Naive thymus-derived CD8-positive, alpha-beta T cell (primary cell): ENCODE measurements at regions not wholly inside any gene's neighbourhood (a gene's known extent, or its start where the extent isn't known, plus 50 kb on each side); places are given as distances from the start of the nearest gene placed in this dataset.
"Not testable (repeated sequence)": the region's sequence is repeated elsewhere in the genome, so short reads cannot be mapped to it uniquely, and the experiment has no call there.

Source experiments
- ATAC-seq, 2 donors: fragments of 150-1000 bp; cut with Tn5 transposase in 1 of 2; sonication (Bioruptor Pico), chemical (Tn5 transposase) in 1 of 2; 1 replicate in 1 of 2; 2 replicates in 1 of 2; pipeline ENCODE4 v1.10.0; 2021; ENCODE audit warnings: mild to moderate bottlenecking in 2 of 2, moderate library complexity in 2 of 2
- POLR2A ChIA-PET: fragments of 350-600 bp; sonication (Branson Sonifier 250); formaldehyde crosslinking; loops from one replicate; lab custom pipeline; 2021; ENCODE audit warnings: antibody characterized with exemption; lab: Charles Lee
- DNase-seq, 10 donors: peaks; one replicate each; pipeline versions ENCODE4 v3.0.0 to v3.0.0-alpha.2; 2020 to 2022
- H3K27ac Mint-ChIP-seq, 10 donors: one replicate each; pipeline ENCODE4 v1.8.0; 2020 to 2022; ENCODE audit warnings: mild to moderate bottlenecking in 10 of 10, mixed read lengths in 10 of 10, moderate library complexity in 4 of 10, inconsistent platforms in 1 of 10
- H3K27me3 Mint-ChIP-seq, 5 donors: one replicate each; pipeline ENCODE4 v1.8.0; 2021 to 2022; ENCODE audit warnings: mixed read lengths in 5 of 5
- H3K36me3 Mint-ChIP-seq, 3 donors: one replicate each; pipeline ENCODE4 v1.8.0; 2020 to 2022; ENCODE audit warnings: mixed read lengths in 3 of 3, mild to moderate bottlenecking in 2 of 3, inconsistent platforms in 1 of 3
- H3K4me1 Mint-ChIP-seq, 4 donors: one replicate each; pipeline ENCODE4 v1.8.0; 2021 to 2022; ENCODE audit warnings: mixed read lengths in 4 of 4
- H3K4me3 Mint-ChIP-seq, 10 donors: one replicate each; pipeline ENCODE4 v1.8.0; 2020 to 2022; ENCODE audit warnings: mild to moderate bottlenecking in 10 of 10, mixed read lengths in 10 of 10, moderate library complexity in 6 of 10, inconsistent platforms in 1 of 10
- H3K9me3 Mint-ChIP-seq, 9 donors: one replicate each; pipeline ENCODE4 v1.8.0; 2020 to 2022; ENCODE audit warnings: mixed read lengths in 9 of 9, mild to moderate bottlenecking in 3 of 9, inconsistent platforms in 1 of 9, moderate library complexity in 1 of 9

DNA sequence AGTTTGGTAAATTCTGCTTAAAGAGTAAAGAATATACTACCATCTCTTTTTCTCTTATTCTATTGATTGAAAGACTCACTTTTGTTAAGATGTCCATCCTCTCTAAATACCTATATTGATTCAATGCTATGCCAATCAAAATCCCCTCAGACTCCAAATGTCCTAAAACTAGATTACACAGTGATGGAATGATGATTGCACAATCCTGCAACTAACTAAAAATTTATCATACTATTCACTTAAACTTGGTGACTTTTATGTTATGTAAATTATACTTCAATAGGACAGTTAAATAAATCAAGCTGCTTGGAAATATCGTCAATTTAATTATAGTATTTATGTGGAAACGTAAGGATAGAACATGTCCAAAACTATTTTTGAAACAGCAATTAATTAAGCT, 2765.1 kb upstream of the PCDH20 start:
- no peaks in the 10 kb centered on the region for H3K36me3 Mint-ChIP-seq
- H3K4me1 Mint-ChIP-seq = no peaks in the 10 kb centered on the region
- H3K27me3 Mint-ChIP-seq = no peaks in the 10 kb centered on the region
- peaks cover 2 to 33% (median 10%) of the 10 kb centered on the region in 9 donors for H3K9me3 Mint-ChIP-seq
- H3K27ac Mint-ChIP-seq = no peak overlapping the region
- POLR2A ChIA-PET = no interaction called here
- no peak for DNase-seq
- ATAC-seq = no peak
- no peak overlapping the region for H3K4me3 Mint-ChIP-seq

DNA sequence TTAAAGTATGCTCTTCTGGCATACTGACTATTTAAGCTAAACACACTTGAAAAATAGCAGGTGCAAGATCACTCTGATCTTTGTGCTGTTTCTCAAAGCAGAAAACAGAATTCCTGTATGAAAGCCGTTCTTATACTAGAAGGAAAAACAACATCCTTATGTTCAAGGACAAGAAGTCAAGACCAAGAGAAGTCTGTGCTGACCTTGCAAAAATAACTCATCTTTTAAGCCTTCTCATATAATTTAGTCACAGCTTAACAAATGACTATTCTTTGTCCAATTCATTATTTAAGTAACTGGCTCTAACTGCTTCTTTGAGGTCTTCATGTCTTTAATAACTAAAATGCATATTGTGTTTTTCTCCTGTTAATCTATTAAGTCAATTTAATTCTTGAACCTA, 2750.2 kb upstream of the PCDH20 start:
- peaks cover 0 to 15% (median 7%) of the 10 kb centered on the region in 9 donors for H3K9me3 Mint-ChIP-seq
- no peaks in the 10 kb centered on the region for H3K4me1 Mint-ChIP-seq
- no peak overlapping the region for H3K4me3 Mint-ChIP-seq
- no peak overlapping the region for H3K27ac Mint-ChIP-seq
- DNase-seq (no peak), ATAC-seq (no peak)
- no peaks in the 10 kb centered on the region for H3K27me3 Mint-ChIP-seq
- no peaks in the 10 kb centered on the region for H3K36me3 Mint-ChIP-seq
- POLR2A ChIA-PET = no interaction called here

- POLR2A ChIA-PET = no interaction called here
These were observed 2748.8 kb upstream of the PCDH20 start for GRCh38 chr13:64164435-64164834.

GRCh38 chr13:64160479-64160878, 2744.8 kb upstream of the PCDH20 start:
- Mint-ChIP-seq H3K9me3 (peaks cover 0 to 15% (median 7%) of the 10 kb centered on the region in 9 donors), H3K27ac (no peak overlapping the region), H3K27me3 (no peaks in the 10 kb centered on the region), H3K4me3 (no peak overlapping the region), H3K4me1 (no peaks in the 10 kb centered on the region), H3K36me3 (no peaks in the 10 kb centered on the region)
- DNase-seq = no peak
- no peak for ATAC-seq
- POLR2A ChIA-PET = no interaction called here

More at GRCh38 chr13:64164435-64164834, 2748.8 kb upstream of the PCDH20 start:
- Mint-ChIP-seq H3K4me1 (no peaks in the 10 kb centered on the region), H3K27me3 (no peaks in the 10 kb centered on the region), H3K9me3 (peaks cover 0 to 18% (median 7%) of the 10 kb centered on the region in 9 donors), H3K27ac (no peak overlapping the region), H3K4me3 (no peak overlapping the region), H3K36me3 (no peaks in the 10 kb centered on the region)
- ATAC-seq (no peak), DNase-seq (peak in 1 of 10 donors; percentile 58)

DNA sequence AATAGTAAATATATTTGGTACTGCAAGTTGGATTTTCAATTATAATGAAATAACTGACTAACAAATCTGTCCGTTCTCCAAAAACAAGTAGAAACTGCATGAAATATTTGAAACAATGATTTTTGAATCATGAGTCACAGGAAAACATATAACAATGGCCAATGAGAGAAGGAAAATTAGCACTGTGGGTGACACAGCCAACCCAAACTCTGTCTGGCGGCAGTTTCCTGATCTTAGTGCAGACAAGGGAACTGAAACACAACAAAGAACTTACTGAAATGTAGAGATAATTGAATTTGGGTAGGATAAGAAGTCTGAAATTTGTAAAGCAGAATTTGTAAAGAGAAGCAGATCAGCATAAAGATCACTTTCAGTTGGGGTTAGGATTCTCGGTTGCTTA, 2743.3 kb upstream of the PCDH20 start:
- H3K9me3 Mint-ChIP-seq = peaks cover 0 to 15% (median 4%) of the 10 kb centered on the region in 9 donors
- H3K4me3 Mint-ChIP-seq = no peak overlapping the region
- H3K27ac Mint-ChIP-seq = no peak overlapping the region
- no peaks in the 10 kb centered on the region for H3K4me1 Mint-ChIP-seq
- H3K27me3 Mint-ChIP-seq = no peaks in the 10 kb centered on the region
- no peak for ATAC-seq
- no peak for DNase-seq
- no peaks in the 10 kb centered on the region for H3K36me3 Mint-ChIP-seq
- POLR2A ChIA-PET = no interaction called here

- H3K4me1 Mint-ChIP-seq = no peaks in the 10 kb centered on the region
- no peaks in the 10 kb centered on the region for H3K27me3 Mint-ChIP-seq
- no peak overlapping the region for H3K4me3 Mint-ChIP-seq
- DNase-seq (no peak), ATAC-seq (no peak)
- no peak overlapping the region for H3K27ac Mint-ChIP-seq
- H3K36me3 Mint-ChIP-seq = no peaks in the 10 kb centered on the region
- POLR2A ChIA-PET = no interaction called here
- peaks cover 0 to 18% (median 4%) of the 10 kb centered on the region in 9 donors for H3K9me3 Mint-ChIP-seq
These were observed 2738.9 kb upstream of the PCDH20 start for GRCh38 chr13:64154514-64154913.

- ATAC-seq (no peak), DNase-seq (no peak)
- H3K27ac Mint-ChIP-seq = no peak overlapping the region
- H3K9me3 Mint-ChIP-seq = peaks cover 0 to 24% (median 11%) of the 10 kb centered on the region in 9 donors
- no peaks in the 10 kb centered on the region for H3K4me1 Mint-ChIP-seq
- no peaks in the 10 kb centered on the region for H3K36me3 Mint-ChIP-seq
- no peaks in the 10 kb centered on the region for H3K27me3 Mint-ChIP-seq
- H3K4me3 Mint-ChIP-seq = no peak overlapping the region
- POLR2A ChIA-PET = no interaction called here
These were observed 2715.0 kb upstream of the PCDH20 start for GRCh38 chr13:64130600-64130999.

GRCh38 chr13:64130171-64130570, 2714.5 kb upstream of the PCDH20 start:
- Mint-ChIP-seq H3K4me3 (no peak overlapping the region), H3K27me3 (no peaks in the 10 kb centered on the region), H3K4me1 (no peaks in the 10 kb centered on the region), H3K27ac (no peak overlapping the region), H3K36me3 (no peaks in the 10 kb centered on the region), H3K9me3 (peaks cover 0 to 22% (median 10%) of the 10 kb centered on the region in 9 donors)
- DNase-seq (no peak), ATAC-seq (no peak)
- POLR2A ChIA-PET = no interaction called here

DNA sequence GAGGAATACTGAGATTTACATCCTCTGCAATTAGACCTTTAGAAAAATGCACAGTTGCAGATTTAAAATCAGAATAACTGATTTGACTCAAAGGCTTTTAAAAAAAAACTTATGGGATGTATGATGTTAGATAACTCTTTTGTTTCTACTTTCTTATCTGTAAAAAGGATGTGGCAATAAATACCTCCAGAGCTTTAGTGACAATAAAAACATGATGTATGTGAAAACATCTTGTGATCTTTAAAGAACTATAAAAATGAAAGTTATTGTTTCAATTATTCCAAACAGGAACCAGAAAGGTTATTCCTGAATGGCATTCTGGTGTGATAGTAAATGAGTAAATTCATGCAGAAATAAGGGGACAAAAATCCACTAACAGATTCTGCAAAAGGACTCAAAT, 2712.2 kb upstream of the PCDH20 start:
- ATAC-seq (no peak), DNase-seq (no peak)
- Mint-ChIP-seq H3K27me3 (no peaks in the 10 kb centered on the region), H3K4me1 (no peaks in the 10 kb centered on the region), H3K27ac (no peak overlapping the region), H3K36me3 (no peaks in the 10 kb centered on the region), H3K4me3 (no peak overlapping the region), H3K9me3 (peaks cover 0 to 7% (median 1%) of the 10 kb centered on the region in 9 donors)
- POLR2A ChIA-PET = no interaction called here

- peaks cover 0 to 4% (median 0%) of the 10 kb centered on the region in 9 donors for H3K9me3 Mint-ChIP-seq
- no peak overlapping the region for H3K27ac Mint-ChIP-seq
- ATAC-seq = no peak
- H3K4me3 Mint-ChIP-seq = no peak overlapping the region
- POLR2A ChIA-PET = no interaction called here
- H3K36me3 Mint-ChIP-seq = no peaks in the 10 kb centered on the region
- no peaks in the 10 kb centered on the region for H3K4me1 Mint-ChIP-seq
- no peaks in the 10 kb centered on the region for H3K27me3 Mint-ChIP-seq
- no peak for DNase-seq
These were observed 2711.5 kb upstream of the PCDH20 start for GRCh38 chr13:64127192-64127591.

DNA sequence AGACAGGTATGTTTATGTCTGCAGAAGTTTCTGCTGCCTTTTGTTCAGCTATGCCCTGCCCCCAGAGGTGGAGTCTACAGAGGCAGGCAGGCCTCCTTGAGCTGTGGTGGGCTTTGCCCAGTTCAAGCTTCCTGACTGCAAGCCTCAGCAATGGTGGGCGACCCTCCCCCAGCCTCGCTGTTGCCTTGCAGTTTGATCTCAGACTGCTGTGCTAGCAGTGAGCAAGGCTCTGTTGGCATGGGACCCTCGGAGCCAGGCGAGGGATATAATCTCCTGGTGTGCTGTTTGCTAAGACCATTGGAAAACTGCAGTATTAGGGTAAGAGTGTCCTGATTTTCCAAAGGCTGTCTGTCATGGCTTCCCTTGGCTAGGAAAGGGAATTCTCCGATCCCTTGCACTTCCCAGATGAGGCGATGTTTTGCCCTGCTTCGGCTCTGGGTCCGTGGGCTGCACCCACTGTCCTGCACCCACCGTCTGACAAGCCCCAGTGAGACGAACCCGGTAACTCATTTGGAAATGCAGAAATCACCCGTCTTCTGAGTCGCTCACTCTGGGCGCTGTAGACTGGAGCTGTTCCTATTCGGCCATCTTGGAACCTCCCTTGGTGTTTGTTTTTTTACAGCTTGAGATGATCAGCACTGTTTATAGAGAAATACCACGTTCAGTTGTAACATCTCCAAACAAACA, 2705.5 kb upstream of the PCDH20 start:
- H3K27me3 Mint-ChIP-seq, DNase-seq, H3K27ac Mint-ChIP-seq, POLR2A ChIA-PET, H3K4me1 Mint-ChIP-seq, H3K4me3 Mint-ChIP-seq, ATAC-seq, H3K36me3 Mint-ChIP-seq: not testable (repeated sequence)
- H3K9me3 Mint-ChIP-seq = peaks cover 5 to 27% (median 14%) of the 10 kb centered on the region in 9 donors

GRCh38 chr13:64099994-64100393, 2684.3 kb upstream of the PCDH20 start:
- POLR2A ChIA-PET = no interaction called here
- H3K27ac Mint-ChIP-seq = no peak overlapping the region
- H3K27me3 Mint-ChIP-seq = no peaks in the 10 kb centered on the region
- peaks cover 0 to 7% (median 3%) of the 10 kb centered on the region in 9 donors for H3K9me3 Mint-ChIP-seq
- H3K4me3 Mint-ChIP-seq = no peak overlapping the region
- H3K4me1 Mint-ChIP-seq = no peaks in the 10 kb centered on the region
- H3K36me3 Mint-ChIP-seq = no peaks in the 10 kb centered on the region
- ATAC-seq (no peak), DNase-seq (no peak)

GRCh38 chr13:64090311-64090710, 2674.7 kb upstream of the PCDH20 start:
- H3K4me1 Mint-ChIP-seq = no peaks in the 10 kb centered on the region
- POLR2A ChIA-PET = no interaction called here
- H3K27me3 Mint-ChIP-seq = no peaks in the 10 kb centered on the region
- ATAC-seq (no peak), DNase-seq (no peak)
- peaks cover 0 to 27% (median 6%) of the 10 kb centered on the region in 9 donors for H3K9me3 Mint-ChIP-seq
- no peak overlapping the region for H3K27ac Mint-ChIP-seq
- no peaks in the 10 kb centered on the region for H3K36me3 Mint-ChIP-seq
- H3K4me3 Mint-ChIP-seq = no peak overlapping the region

DNA sequence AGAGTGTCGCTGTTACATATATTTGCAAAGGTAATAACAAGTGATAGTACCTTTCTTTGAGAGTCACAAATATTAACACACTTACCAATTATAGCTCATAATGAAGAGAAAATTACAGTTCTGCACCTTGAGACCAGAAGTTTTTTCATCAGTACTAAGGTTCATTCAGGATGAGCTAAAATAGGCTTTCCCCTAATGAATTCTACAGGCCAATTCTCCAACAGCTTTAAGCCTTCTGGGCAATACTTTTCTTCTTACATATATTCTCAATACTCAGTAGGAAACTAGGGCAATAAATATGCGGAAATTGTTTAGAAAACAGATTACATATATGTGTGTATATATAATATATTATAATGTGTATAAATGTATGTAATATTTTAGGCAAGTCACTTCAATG, 2672.8 kb upstream of the PCDH20 start:
- H3K27me3 Mint-ChIP-seq = no peaks in the 10 kb centered on the region

More for the DNA sequence above, 2672.8 kb upstream of the PCDH20 start:
- H3K9me3 Mint-ChIP-seq = peaks cover 0 to 26% (median 9%) of the 10 kb centered on the region in 9 donors
- H3K4me1 Mint-ChIP-seq = no peaks in the 10 kb centered on the region
- H3K27ac Mint-ChIP-seq = no peak overlapping the region
- no peak overlapping the region for H3K4me3 Mint-ChIP-seq
- no peak for ATAC-seq
- H3K36me3 Mint-ChIP-seq = no peaks in the 10 kb centered on the region
- DNase-seq = no peak
- POLR2A ChIA-PET = no interaction called here
